Parathyroid adenoma (tissue), 2 donors: ENCODE measurements at regions not wholly inside any gene's neighbourhood (a gene's known extent, or its start where the extent isn't known, plus 50 kb on each side); places are given as distances from the start of the nearest gene placed in this dataset.

Source experiments
- H2AFZ ChIP-seq: fragments of 300-600 bp; sonication (generic); one replicate; pipeline ENCODE4 v1.7.0; 2017; ENCODE audit warnings: antibody characterized with exemption, mild to moderate bottlenecking
- H3K27ac ChIP-seq: fragments of 300-600 bp; sonication (generic); one replicate; pipeline ENCODE4 v1.7.0; 2017
- H3K27me3 ChIP-seq: fragments of 300-600 bp; sonication (generic); one replicate; pipeline ENCODE4 v1.7.0; 2017; ENCODE audit warnings: low read length; ENCODE audit not compliant: control insufficient read depth, insufficient read depth
- H3K36me3 ChIP-seq: fragments of 300-600 bp; sonication (generic); one replicate; pipeline ENCODE4 v1.7.0; 2017; ENCODE audit warnings: low read length; ENCODE audit not compliant: control insufficient read depth, insufficient read depth
- H3K4me1 ChIP-seq: fragments of 300-600 bp; sonication (generic); one replicate; pipeline ENCODE4 v1.7.0; 2017; ENCODE audit warnings: control low read depth
- H3K4me2 ChIP-seq: fragments of 300-600 bp; sonication (generic); one replicate; pipeline ENCODE4 v1.7.0; 2017; ENCODE audit warnings: low read length
- H3K4me3 ChIP-seq: fragments of 300-600 bp; sonication (generic); one replicate; pipeline ENCODE4 v1.7.0; 2017; ENCODE audit warnings: low read depth, low read length
- H3K79me2 ChIP-seq: fragments of 300-600 bp; sonication (generic); one replicate; pipeline ENCODE4 v1.7.0; 2017; ENCODE audit warnings: control low read depth
- H3K9ac ChIP-seq: fragments of 300-600 bp; sonication (generic); one replicate; pipeline ENCODE4 v1.7.0; 2017; ENCODE audit warnings: mild to moderate bottlenecking
- H3K9me3 ChIP-seq: fragments of 300-600 bp; sonication (generic); one replicate; pipeline ENCODE4 v1.7.0; 2017; ENCODE audit warnings: low read length; ENCODE audit not compliant: control insufficient read depth
- TF ChIP-seq, protein P1 (sequence below): fragments of 300-600 bp; sonication (generic); IDR thresholded peaks from one replicate; pipeline ENCODE4 v1.7.0; 2017; ENCODE audit warnings: antibody characterized with exemption, mild to moderate bottlenecking
- donor health status: primary hyperparathyroidism.

- no peaks in the 10 kb centered on the region for H3K9me3 ChIP-seq
- H3K4me2 ChIP-seq: no peak overlapping the region
- H3K4me1 ChIP-seq: no peaks in the 10 kb centered on the region
- TF ChIP-seq, protein P1, sequence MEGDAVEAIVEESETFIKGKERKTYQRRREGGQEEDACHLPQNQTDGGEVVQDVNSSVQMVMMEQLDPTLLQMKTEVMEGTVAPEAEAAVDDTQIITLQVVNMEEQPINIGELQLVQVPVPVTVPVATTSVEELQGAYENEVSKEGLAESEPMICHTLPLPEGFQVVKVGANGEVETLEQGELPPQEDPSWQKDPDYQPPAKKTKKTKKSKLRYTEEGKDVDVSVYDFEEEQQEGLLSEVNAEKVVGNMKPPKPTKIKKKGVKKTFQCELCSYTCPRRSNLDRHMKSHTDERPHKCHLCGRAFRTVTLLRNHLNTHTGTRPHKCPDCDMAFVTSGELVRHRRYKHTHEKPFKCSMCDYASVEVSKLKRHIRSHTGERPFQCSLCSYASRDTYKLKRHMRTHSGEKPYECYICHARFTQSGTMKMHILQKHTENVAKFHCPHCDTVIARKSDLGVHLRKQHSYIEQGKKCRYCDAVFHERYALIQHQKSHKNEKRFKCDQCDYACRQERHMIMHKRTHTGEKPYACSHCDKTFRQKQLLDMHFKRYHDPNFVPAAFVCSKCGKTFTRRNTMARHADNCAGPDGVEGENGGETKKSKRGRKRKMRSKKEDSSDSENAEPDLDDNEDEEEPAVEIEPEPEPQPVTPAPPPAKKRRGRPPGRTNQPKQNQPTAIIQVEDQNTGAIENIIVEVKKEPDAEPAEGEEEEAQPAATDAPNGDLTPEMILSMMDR: no peak
- H2AFZ ChIP-seq: no peak overlapping the region
- no peak overlapping the region for H3K4me3 ChIP-seq
- no peaks in the 10 kb centered on the region for H3K36me3 ChIP-seq
- H3K27ac ChIP-seq: no peak overlapping the region
- no peaks in the 10 kb centered on the region for H3K79me2 ChIP-seq
- no peak overlapping the region for H3K9ac ChIP-seq
- H3K27me3 ChIP-seq: no peaks in the 10 kb centered on the region
Observed at GRCh38 chr6:153412519-153412918, 281.4 kb upstream of the RGS17 start.

- Histone ChIP-seq H3K27me3 (no peaks in the 10 kb centered on the region), H3K79me2 (no peaks in the 10 kb centered on the region), H3K27ac (no peak overlapping the region), H2AFZ (no peak overlapping the region), H3K4me1 (no peaks in the 10 kb centered on the region), H3K36me3 (no peaks in the 10 kb centered on the region), H3K9ac (no peak overlapping the region), H3K4me3 (no peak overlapping the region), H3K9me3 (no peaks in the 10 kb centered on the region), H3K4me2 (no peak overlapping the region)
- TF ChIP-seq, protein P1: no peak
Observed at GRCh38 chr6:153411070-153411648, 280.1 kb upstream of the RGS17 start.

- H3K9me3 ChIP-seq: no peaks in the 10 kb centered on the region
- H3K9ac ChIP-seq: no peak overlapping the region
- no peak overlapping the region for H3K4me2 ChIP-seq
- no peaks in the 10 kb centered on the region for H3K4me1 ChIP-seq
- H2AFZ ChIP-seq: no peak overlapping the region
- TF ChIP-seq, protein P1: no peak
- H3K4me3 ChIP-seq: no peak overlapping the region
- no peaks in the 10 kb centered on the region for H3K79me2 ChIP-seq
- H3K27ac ChIP-seq: no peak overlapping the region
- H3K27me3 ChIP-seq: no peaks in the 10 kb centered on the region
- no peaks in the 10 kb centered on the region for H3K36me3 ChIP-seq
Observed at GRCh38 chr6:153405931-153406330, 274.8 kb upstream of the RGS17 start.

- no peaks in the 10 kb centered on the region for H3K27me3 ChIP-seq
- H3K9ac ChIP-seq: no peak overlapping the region
- H3K4me3 ChIP-seq: no peak overlapping the region
- H3K27ac ChIP-seq: no peak overlapping the region
- no peaks in the 10 kb centered on the region for H3K36me3 ChIP-seq
- H3K4me1 ChIP-seq: no peaks in the 10 kb centered on the region
- H3K9me3 ChIP-seq: no peaks in the 10 kb centered on the region
- no peak overlapping the region for H2AFZ ChIP-seq
- no peak overlapping the region for H3K4me2 ChIP-seq
- TF ChIP-seq, protein P1: no peak
- no peaks in the 10 kb centered on the region for H3K79me2 ChIP-seq
Observed at GRCh38 chr6:153401751-153402150, 270.7 kb upstream of the RGS17 start.

DNA sequence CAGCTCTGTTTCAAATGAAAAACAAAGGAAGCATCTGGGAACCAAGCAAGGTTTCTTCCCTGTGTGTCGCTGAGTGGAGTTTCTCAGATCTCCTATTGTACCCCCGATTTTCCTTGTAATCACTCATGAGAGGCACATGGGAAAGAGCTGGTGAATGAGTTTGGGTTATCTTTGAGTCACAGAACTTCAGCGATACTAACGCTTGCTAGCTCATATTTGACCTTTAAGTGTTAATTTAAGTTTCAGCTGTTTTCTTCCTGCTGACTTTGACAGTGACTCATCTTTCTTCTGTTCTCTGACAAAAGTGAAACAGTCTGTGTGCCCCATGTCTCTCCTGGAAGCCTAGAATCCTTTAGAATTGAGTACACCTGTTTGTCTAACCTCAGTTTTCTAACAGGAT, 261.1 kb upstream of the RGS17 start:
- Histone ChIP-seq H3K4me3 (no peak overlapping the region), H3K4me2 (no peak overlapping the region), H3K36me3 (no peaks in the 10 kb centered on the region), H2AFZ (no peak overlapping the region), H3K9ac (no peak overlapping the region), H3K9me3 (no peaks in the 10 kb centered on the region), H3K27me3 (no peaks in the 10 kb centered on the region), H3K79me2 (no peaks in the 10 kb centered on the region), H3K4me1 (no peaks in the 10 kb centered on the region), H3K27ac (no peak overlapping the region)
- TF ChIP-seq, protein P1: no peak
